Osteocyte (in vitro differentiated cells): ENCODE measurements at regions not wholly inside any gene's neighbourhood (a gene's known extent, or its start where the extent isn't known, plus 50 kb on each side); places are given as distances from the start of the nearest gene placed in this dataset.

Experiments
- DNase-seq: peaks from one replicate; pipeline ENCODE4 v3.0.0; 2021; ENCODE audit warnings: mixed read lengths; ENCODE audit not compliant: unreplicated experiment; ENCODE audit errors: extremely low spot score
- H3K27ac Mint-ChIP-seq: one replicate; pipeline ENCODE4 v1.8.0; 2021; ENCODE audit warnings: mild to moderate bottlenecking, mixed read lengths; ENCODE audit not compliant: unreplicated experiment
- H3K27me3 Mint-ChIP-seq: one replicate; pipeline ENCODE4 v1.8.0; 2021; ENCODE audit warnings: mixed read lengths; ENCODE audit not compliant: unreplicated experiment
- H3K36me3 Mint-ChIP-seq: one replicate; pipeline ENCODE4 v1.8.0; 2021; ENCODE audit warnings: mixed read lengths; ENCODE audit not compliant: unreplicated experiment
- H3K4me1 Mint-ChIP-seq: one replicate; pipeline ENCODE4 v1.8.0; 2021; ENCODE audit warnings: mixed read lengths; ENCODE audit not compliant: unreplicated experiment
- H3K4me3 Mint-ChIP-seq: one replicate; pipeline ENCODE4 v1.8.0; 2021; ENCODE audit warnings: mild to moderate bottlenecking, moderate library complexity, mixed read lengths; ENCODE audit not compliant: unreplicated experiment
- H3K9me3 Mint-ChIP-seq: one replicate; pipeline ENCODE4 v1.8.0; 2021; ENCODE audit warnings: mixed read lengths; ENCODE audit not compliant: unreplicated experiment
- TF ChIP-seq, protein P1 (sequence below): fragments of 200-600 bp; sonication (generic); IDR thresholded peaks from 2 replicates; pipeline ENCODE4 v1.5.0; 2021; ENCODE audit warnings: antibody characterized with exemption, mild to moderate bottlenecking, moderate library complexity

GRCh38 chr15:35702946-35703495, 157.1 kb upstream of the DPH6 start:
- Mint-ChIP-seq H3K4me1 (peaks cover 50% of the 10 kb centered on the region), H3K27ac (peak overlapping the region; percentile 14), H3K4me3 (no peak overlapping the region), H3K27me3 (no peaks in the 10 kb centered on the region), H3K36me3 (peaks cover 2% of the 10 kb centered on the region), H3K9me3 (peaks cover 8% of the 10 kb centered on the region)
- TF ChIP-seq, protein P1, sequence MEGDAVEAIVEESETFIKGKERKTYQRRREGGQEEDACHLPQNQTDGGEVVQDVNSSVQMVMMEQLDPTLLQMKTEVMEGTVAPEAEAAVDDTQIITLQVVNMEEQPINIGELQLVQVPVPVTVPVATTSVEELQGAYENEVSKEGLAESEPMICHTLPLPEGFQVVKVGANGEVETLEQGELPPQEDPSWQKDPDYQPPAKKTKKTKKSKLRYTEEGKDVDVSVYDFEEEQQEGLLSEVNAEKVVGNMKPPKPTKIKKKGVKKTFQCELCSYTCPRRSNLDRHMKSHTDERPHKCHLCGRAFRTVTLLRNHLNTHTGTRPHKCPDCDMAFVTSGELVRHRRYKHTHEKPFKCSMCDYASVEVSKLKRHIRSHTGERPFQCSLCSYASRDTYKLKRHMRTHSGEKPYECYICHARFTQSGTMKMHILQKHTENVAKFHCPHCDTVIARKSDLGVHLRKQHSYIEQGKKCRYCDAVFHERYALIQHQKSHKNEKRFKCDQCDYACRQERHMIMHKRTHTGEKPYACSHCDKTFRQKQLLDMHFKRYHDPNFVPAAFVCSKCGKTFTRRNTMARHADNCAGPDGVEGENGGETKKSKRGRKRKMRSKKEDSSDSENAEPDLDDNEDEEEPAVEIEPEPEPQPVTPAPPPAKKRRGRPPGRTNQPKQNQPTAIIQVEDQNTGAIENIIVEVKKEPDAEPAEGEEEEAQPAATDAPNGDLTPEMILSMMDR = no peak
- DNase-seq = no peak

- Mint-ChIP-seq H3K27ac (peak overlapping the region; percentile 74), H3K4me1 (peaks cover 42% of the 10 kb centered on the region), H3K36me3 (no peaks in the 10 kb centered on the region), H3K27me3 (no peaks in the 10 kb centered on the region), H3K9me3 (no peaks in the 10 kb centered on the region), H3K4me3 (no peak overlapping the region)
- TF ChIP-seq, protein P1 = no peak
- DNase-seq = no peak
These were observed 159.3 kb upstream of the DPH6 start for GRCh38 chr15:35705030-35705883.

DNA sequence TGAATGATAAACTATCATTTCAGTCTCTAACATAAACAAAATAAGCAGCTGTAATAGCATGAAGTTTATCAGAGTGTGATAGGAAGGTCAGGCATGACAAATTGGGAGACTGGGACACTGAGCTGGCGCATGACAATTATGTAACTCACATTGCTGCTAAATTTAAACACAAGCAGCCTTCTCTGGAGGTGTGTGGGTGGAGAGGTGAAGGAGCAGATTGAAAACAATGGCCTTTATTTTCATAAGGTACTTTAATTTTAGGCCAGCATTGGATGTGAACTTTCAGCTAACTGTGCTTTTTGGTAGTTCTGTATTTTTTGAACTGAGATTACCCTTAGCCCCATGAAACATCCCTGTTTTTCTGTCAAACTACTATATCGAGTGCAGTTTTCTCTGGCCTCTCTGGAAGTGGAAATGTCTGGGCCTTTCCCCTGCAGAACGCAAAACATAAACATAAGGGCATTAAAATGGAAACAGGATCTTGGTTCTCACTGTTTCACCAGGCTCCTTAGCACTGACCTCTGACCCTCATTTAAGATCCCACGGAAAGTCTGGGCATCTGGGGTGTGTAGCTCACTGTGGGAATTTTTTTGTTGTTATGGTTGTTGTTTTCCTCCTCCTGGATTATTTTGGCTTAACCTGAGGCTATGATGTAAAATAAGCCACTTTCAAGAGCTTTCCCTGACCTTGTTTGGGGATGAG, 160.1 kb upstream of the DPH6 start:
- TF ChIP-seq, protein P1 = no peak
- DNase-seq = no peak
- H3K4me1 Mint-ChIP-seq = peaks cover 42% of the 10 kb centered on the region
- H3K4me3 Mint-ChIP-seq = no peak overlapping the region
- H3K36me3 Mint-ChIP-seq = no peaks in the 10 kb centered on the region
- peaks cover 4% of the 10 kb centered on the region for H3K9me3 Mint-ChIP-seq
- H3K27me3 Mint-ChIP-seq = no peaks in the 10 kb centered on the region
- H3K27ac Mint-ChIP-seq = peak overlapping the region; percentile 74

DNA sequence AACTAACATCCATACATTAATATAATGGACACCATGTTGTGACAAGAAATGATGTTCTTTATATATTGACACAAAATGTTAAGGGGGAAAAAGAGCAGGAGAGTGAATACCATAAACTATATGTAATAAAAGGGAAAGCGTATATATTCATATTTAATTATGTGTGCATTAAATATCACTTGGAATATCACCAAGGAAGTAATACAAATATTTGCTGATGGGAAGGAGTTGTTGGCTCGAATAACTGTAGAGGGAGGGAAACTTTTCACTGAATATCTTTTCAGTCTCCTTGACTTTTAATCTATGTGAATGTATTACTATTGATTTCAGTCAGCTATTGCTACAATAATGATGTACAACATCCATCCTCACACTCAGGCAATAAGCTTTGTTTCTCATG, 167.0 kb upstream of the DPH6 start:
- peaks cover 6% of the 10 kb centered on the region for H3K9me3 Mint-ChIP-seq
- peaks cover 7% of the 10 kb centered on the region for H3K4me1 Mint-ChIP-seq
- peaks cover 3% of the 10 kb centered on the region for H3K36me3 Mint-ChIP-seq
- H3K27ac Mint-ChIP-seq = no peak overlapping the region
- H3K27me3 Mint-ChIP-seq = no peaks in the 10 kb centered on the region
- TF ChIP-seq, protein P1 = no peak
- H3K4me3 Mint-ChIP-seq = no peak overlapping the region
- DNase-seq = no peak

- Mint-ChIP-seq H3K4me1 (peaks cover 7% of the 10 kb centered on the region), H3K27me3 (no peaks in the 10 kb centered on the region), H3K27ac (no peak overlapping the region), H3K9me3 (peaks cover 6% of the 10 kb centered on the region), H3K36me3 (peaks cover 3% of the 10 kb centered on the region), H3K4me3 (no peak overlapping the region)
- TF ChIP-seq, protein P1 = no peak
- DNase-seq = no peak
These were observed 167.8 kb upstream of the DPH6 start for GRCh38 chr15:35713733-35714132.
